HCT116 (cell line): ENCODE measurements at regions not wholly inside any gene's neighbourhood (a gene's known extent, or its start where the extent isn't known, plus 50 kb on each side); places are given as distances from the start of the nearest gene placed in this dataset.

Experiments
- ATAC-seq: fragments of 200-7000 bp; cut with Tn5 transposase; 2 replicates; pipeline ENCODE4 v1.9.1; 2020; ENCODE audit warnings: mild to moderate bottlenecking, moderate library complexity
- BruUV-seq: library from RNA; stranded (reverse); fragments of 400-500 nt; replicated peaks from 2 replicates; lab custom pipeline; 2021; lab: Mats Ljungman, UMichigan
- CTCF ChIA-PET: fragments of 300-600 bp; sonication (Branson Sonifier 250); formaldehyde crosslinking; loops from one replicate; lab custom pipeline; 2021; ENCODE audit warnings: antibody characterized with exemption; lab: Charles Lee
- POLR2A ChIA-PET: fragments of 300-600, 350-600 bp; sonication (Branson Sonifier 250); formaldehyde crosslinking; loops from one replicate; lab custom pipeline; 2021; ENCODE audit warnings: antibody characterized with exemption; lab: Charles Lee
- RAD21 ChIA-PET, 2 experiments: fragments of 300-600 bp; sonication (Branson Sonifier 250); formaldehyde crosslinking; loops; one replicate each; lab custom pipeline; 2023; ENCODE audit warnings: low total read pairs in 2 of 2; ENCODE audit not compliant: uncharacterized antibody in 2 of 2, unreplicated experiment in 2 of 2, low non-redundant PET in 1 of 2; lab: Charles Lee
- DNase-seq: peaks from one replicate; pipeline ENCODE4 v3.0.0-alpha.2; 2010; ENCODE audit warnings: low read depth, low spot score
- H2AFZ ChIP-seq: fragments of 200-600 bp; shearing (Covaris generic), sonication (generic); 2 replicates; pipeline ENCODE4 v1.6.1; 2017; ENCODE audit warnings: low read depth, mixed run types, mixed read lengths, antibody characterized with exemption, low read length; ENCODE audit not compliant: poor library complexity, severe bottlenecking
- H3K27ac ChIP-seq: 2 replicates; pipeline ENCODE4 v1.5.1; 2012; ENCODE audit warnings: low read depth, low read length
- H3K27me3 ChIP-seq: fragments of 200-600 bp; sonication (generic); 2 replicates; pipeline ENCODE4 v1.6.1; 2016; ENCODE audit warnings: mixed run types, low read length, mixed read lengths; ENCODE audit not compliant: insufficient read depth
- H3K36me3 ChIP-seq, 2 experiments: fragments of 200-500 bp in 1 of 2; fragments of 200-600 bp in 1 of 2; sonication (Bioruptor generic) in 1 of 2; sonication (generic) in 1 of 2; 2 replicates each; pipeline versions ENCODE4 v1.5.1 to v1.6.1; 2014 to 2016; ENCODE audit warnings: low read length in 2 of 2, inconsistent platforms in 1 of 2, mixed read lengths in 1 of 2, mixed run types in 1 of 2; ENCODE audit not compliant: insufficient read depth in 2 of 2, control insufficient read depth in 1 of 2
- H3K4me1 ChIP-seq, 2 experiments: fragments of 200-600 bp in 1 of 2; sonication (generic) in 1 of 2; 2 replicates each; pipeline versions ENCODE4 v1.5.1 to v1.6.1; 2012 to 2017; ENCODE audit warnings: low read length in 2 of 2, inconsistent platforms in 1 of 2, mild to moderate bottlenecking in 1 of 2, mixed read lengths in 1 of 2, mixed run types in 1 of 2, moderate library complexity in 1 of 2; ENCODE audit not compliant: insufficient read depth in 2 of 2, control insufficient read depth in 1 of 2
- H3K4me2 ChIP-seq: fragments of 200-600 bp; sonication (generic); 2 replicates; pipeline ENCODE4 v1.6.1; 2017; ENCODE audit warnings: mixed run types, low read length, mixed read lengths
- H3K4me3 ChIP-seq, 2 experiments: fragments of 200-600 bp in 1 of 2; sonication (generic) in 1 of 2; replicated peaks in 1 of 2; 2 replicates each; pipeline ENCODE4 v1.5.1; 2011 to 2016; ENCODE audit warnings: low read length in 2 of 2, control low read depth in 1 of 2, low read depth in 1 of 2, mild to moderate bottlenecking in 1 of 2, mixed read lengths in 1 of 2, mixed run types in 1 of 2
- H3K79me2 ChIP-seq: fragments of 200-600 bp; sonication (generic); 2 replicates; pipeline ENCODE4 v1.6.1; 2017; ENCODE audit warnings: mild to moderate bottlenecking, mixed run types, low read length, moderate library complexity, mixed read lengths; ENCODE audit not compliant: insufficient read depth
- H3K9ac ChIP-seq: fragments of 200-600 bp; sonication (generic); 2 replicates; pipeline ENCODE4 v1.6.1; 2016; ENCODE audit warnings: low read length, mixed read lengths
- H3K9me2 ChIP-seq: fragments of 200-600 bp; sonication (generic), shearing (Covaris generic); 2 replicates; pipeline ENCODE4 v1.6.1; 2017; ENCODE audit warnings: mixed run types, mild to moderate bottlenecking, moderate library complexity; ENCODE audit not compliant: insufficient read depth
- H3K9me3 ChIP-seq, 2 experiments: fragments of 200-500 bp in 1 of 2; fragments of 200-600 bp in 1 of 2; sonication (Bioruptor generic) in 1 of 2; sonication (generic) in 1 of 2; 2 replicates each; pipeline ENCODE4 v1.6.1; 2014 to 2017; ENCODE audit warnings: low read length in 2 of 2, mixed read lengths in 2 of 2, inconsistent platforms in 1 of 2, low read depth in 1 of 2, mild to moderate bottlenecking in 1 of 2, mixed run types in 1 of 2, moderate library complexity in 1 of 2; ENCODE audit not compliant: control insufficient read depth in 1 of 2, insufficient read depth in 1 of 2
- H4K20me1 ChIP-seq: fragments of 200-600 bp; sonication (generic), shearing (Covaris generic); 2 replicates; pipeline ENCODE4 v1.6.1; 2017; ENCODE audit warnings: mixed run types, mild to moderate bottlenecking, moderate library complexity; ENCODE audit not compliant: insufficient read depth
- CBX3 ChIP-seq: IDR thresholded peaks from 2 replicates; pipeline ENCODE4 v1.6.1; 2012; ENCODE audit warnings: low read depth
- CEBPB ChIP-seq: IDR thresholded peaks from 2 replicates; pipeline ENCODE4 v1.6.1; 2012; ENCODE audit warnings: low read depth
- EZH2 ChIP-seq: fragments of 200-600 bp; sonication (generic); IDR thresholded peaks from 2 replicates; pipeline ENCODE4 v1.6.1; 2017; ENCODE audit warnings: antibody characterized with exemption, mixed run types
- JUND ChIP-seq: IDR thresholded peaks from 2 replicates; pipeline ENCODE4 v1.6.1; 2012
- RAD21 ChIP-seq: IDR thresholded peaks from 2 replicates; pipeline ENCODE4 v1.6.1; 2012; ENCODE audit warnings: low read depth, mild to moderate bottlenecking
- SIN3A ChIP-seq: IDR thresholded peaks from 2 replicates; pipeline ENCODE4 v1.6.1; 2012; ENCODE audit warnings: low read depth
- SP1 ChIP-seq: IDR thresholded peaks from 2 replicates; pipeline ENCODE4 v1.6.1; 2012; ENCODE audit warnings: low read depth
- SRF ChIP-seq: IDR thresholded peaks from 2 replicates; pipeline ENCODE4 v1.6.1; 2012; ENCODE audit warnings: low read depth
- YY1 ChIP-seq: IDR thresholded peaks from 2 replicates; pipeline ENCODE4 v1.6.1; 2011; ENCODE audit warnings: low read length, low read depth, moderate library complexity, mild to moderate bottlenecking; ENCODE audit not compliant: insufficient replicate concordance; ENCODE audit errors: extremely low read depth
- ZFX ChIP-seq: fragments of 450-650 bp; IDR thresholded peaks from 2 replicates; pipeline ENCODE4 v1.6.1; 2017
- intact Hi-C: fragments of 100-400 bp; cut with micrococcal nuclease; formaldehyde crosslinking; loops from 2 replicates; pipeline ENCODE4 v1.10.0; 2022
- TF ChIP-seq, protein P1 (sequence below): IDR thresholded peaks from 2 replicates; pipeline ENCODE4 v1.6.1; 2011; ENCODE audit warnings: mild to moderate bottlenecking, low read length, moderate library complexity; ENCODE audit not compliant: insufficient replicate concordance; ENCODE audit errors: extremely low read depth
- TF ChIP-seq, protein P2 (sequence below), 3 experiments: fragments of 200-600 bp in 1 of 3; sonication (generic) in 1 of 3; IDR thresholded peaks in 2 of 3; conservative IDR thresholded peaks in 1 of 3; 2 replicates each; pipeline ENCODE4 v1.5.1; 2012 to 2017; ENCODE audit warnings: low read depth in 2 of 3, low read length in 2 of 3, antibody characterized with exemption in 1 of 3, borderline replicate concordance in 1 of 3, control low read depth in 1 of 3, mild to moderate bottlenecking in 1 of 3, mixed read lengths in 1 of 3, mixed run types in 1 of 3, moderate library complexity in 1 of 3; ENCODE audit not compliant: insufficient read depth in 1 of 3

DNA sequence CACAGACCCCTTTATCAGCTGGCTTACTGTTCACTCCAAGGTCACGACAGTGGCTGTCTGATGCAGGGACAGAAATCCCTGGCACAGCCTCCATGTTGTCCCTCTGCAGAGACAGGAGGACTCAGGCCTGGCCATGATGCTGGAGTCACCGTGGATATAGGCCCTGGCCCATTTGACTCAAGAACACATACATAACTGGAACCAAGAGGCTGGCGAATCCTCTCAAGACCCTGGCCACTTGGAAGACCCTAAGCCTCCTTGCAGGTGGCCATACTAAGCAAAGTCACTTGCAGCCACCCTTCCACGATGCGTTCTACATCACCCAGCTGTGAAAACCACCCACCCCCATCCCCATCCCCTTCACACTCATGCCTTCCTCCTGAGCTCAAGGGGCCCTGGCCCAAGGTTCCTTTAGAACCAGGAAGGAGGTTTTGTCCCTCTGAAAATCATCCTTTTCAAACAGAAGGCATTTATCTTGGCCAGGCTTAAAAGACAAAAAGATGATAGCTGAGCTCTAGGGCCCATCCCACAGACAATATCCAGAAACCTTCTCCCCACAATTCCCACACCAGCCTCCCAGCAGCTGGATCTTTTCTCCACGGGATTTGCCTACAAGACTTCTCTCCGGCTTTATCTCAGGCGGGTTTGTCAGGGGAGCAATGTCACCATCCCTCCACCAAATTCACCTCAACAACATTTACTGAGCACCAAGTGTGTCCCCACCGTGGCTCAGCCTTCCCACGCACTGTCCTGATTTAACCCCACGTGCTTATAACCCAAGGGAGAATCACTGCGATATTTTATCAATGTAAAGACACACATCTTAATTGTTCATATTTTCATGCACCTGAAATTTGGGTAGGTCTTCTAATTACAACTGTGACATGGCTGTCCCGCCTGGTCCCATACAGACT lies 123.4 kb upstream of the SERPIND1 start:
- H3K36me3 ChIP-seq = no peaks in the 10 kb centered on the region
- CTCF ChIA-PET = no interaction called here

DNA sequence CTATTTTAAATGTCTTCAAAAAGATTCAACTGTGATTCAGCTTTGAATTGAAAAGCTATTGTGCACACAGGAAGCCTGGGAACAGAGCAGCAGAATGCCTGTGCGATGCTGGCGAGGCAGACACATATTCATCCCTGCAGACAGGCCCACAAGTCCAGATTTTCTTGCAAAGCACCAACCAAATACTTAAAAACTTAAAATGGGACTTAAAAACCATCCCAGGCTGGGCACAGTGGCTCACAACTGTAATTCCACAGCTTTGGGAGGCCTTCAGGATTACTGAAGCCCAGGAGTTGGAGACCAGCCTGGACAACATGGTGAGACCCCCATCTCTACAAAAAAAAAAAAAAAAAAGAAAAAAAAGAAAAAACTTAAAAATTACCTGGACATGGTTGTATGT lies 122.6 kb upstream of the SERPIND1 start:
- ATAC-seq (no peak), DNase-seq (no peak)
- Histone ChIP-seq H3K9ac (no peak overlapping the region), H3K4me3 (no peak overlapping the region), H4K20me1 (no peaks in the 10 kb centered on the region), H3K9me2 (no peaks in the 10 kb centered on the region), H2AFZ (no peak overlapping the region), H3K36me3 (no peaks in the 10 kb centered on the region), H3K4me1 (no peaks in the 10 kb centered on the region), H3K79me2 (no peaks in the 10 kb centered on the region), H3K9me3 (no peaks in the 10 kb centered on the region), H3K27ac (no peak overlapping the region), H3K27me3 (no peaks in the 10 kb centered on the region), H3K4me2 (no peak overlapping the region)
- ChIA-PET CTCF (no interaction called here), RAD21 (no interaction called here), POLR2A (no interaction called here)
- BruUV-seq = no TSS peak
- intact Hi-C loops = no loop called here
- TF ChIP-seq CBX3 (no peak), EZH2 (no peak), JUND (no peak), CEBPB (no peak), YY1 (no peak), RAD21 (no peak), SP1 (no peak)
- TF ChIP-seq, protein P1, sequence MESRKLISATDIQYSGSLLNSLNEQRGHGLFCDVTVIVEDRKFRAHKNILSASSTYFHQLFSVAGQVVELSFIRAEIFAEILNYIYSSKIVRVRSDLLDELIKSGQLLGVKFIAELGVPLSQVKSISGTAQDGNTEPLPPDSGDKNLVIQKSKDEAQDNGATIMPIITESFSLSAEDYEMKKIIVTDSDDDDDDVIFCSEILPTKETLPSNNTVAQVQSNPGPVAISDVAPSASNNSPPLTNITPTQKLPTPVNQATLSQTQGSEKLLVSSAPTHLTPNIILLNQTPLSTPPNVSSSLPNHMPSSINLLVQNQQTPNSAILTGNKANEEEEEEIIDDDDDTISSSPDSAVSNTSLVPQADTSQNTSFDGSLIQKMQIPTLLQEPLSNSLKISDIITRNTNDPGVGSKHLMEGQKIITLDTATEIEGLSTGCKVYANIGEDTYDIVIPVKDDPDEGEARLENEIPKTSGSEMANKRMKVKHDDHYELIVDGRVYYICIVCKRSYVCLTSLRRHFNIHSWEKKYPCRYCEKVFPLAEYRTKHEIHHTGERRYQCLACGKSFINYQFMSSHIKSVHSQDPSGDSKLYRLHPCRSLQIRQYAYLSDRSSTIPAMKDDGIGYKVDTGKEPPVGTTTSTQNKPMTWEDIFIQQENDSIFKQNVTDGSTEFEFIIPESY = no peak
- TF ChIP-seq, protein P2, sequence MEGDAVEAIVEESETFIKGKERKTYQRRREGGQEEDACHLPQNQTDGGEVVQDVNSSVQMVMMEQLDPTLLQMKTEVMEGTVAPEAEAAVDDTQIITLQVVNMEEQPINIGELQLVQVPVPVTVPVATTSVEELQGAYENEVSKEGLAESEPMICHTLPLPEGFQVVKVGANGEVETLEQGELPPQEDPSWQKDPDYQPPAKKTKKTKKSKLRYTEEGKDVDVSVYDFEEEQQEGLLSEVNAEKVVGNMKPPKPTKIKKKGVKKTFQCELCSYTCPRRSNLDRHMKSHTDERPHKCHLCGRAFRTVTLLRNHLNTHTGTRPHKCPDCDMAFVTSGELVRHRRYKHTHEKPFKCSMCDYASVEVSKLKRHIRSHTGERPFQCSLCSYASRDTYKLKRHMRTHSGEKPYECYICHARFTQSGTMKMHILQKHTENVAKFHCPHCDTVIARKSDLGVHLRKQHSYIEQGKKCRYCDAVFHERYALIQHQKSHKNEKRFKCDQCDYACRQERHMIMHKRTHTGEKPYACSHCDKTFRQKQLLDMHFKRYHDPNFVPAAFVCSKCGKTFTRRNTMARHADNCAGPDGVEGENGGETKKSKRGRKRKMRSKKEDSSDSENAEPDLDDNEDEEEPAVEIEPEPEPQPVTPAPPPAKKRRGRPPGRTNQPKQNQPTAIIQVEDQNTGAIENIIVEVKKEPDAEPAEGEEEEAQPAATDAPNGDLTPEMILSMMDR (IDR thresholded peaks at IDR 0.05 in 2 of 3, conservative IDR thresholded peaks at IDR 0.05 in 1 of 3; ENCODE audit: borderline replicate concordance in 1 of 3, insufficient read depth in 1 of 3, low read depth in 2 of 3, low read length in 2 of 3) = no peak

More for the DNA sequence above, 123.4 kb upstream of the SERPIND1 start:
- no peak overlapping the region for H2AFZ ChIP-seq
- RAD21 ChIA-PET = no interaction called here
- no peaks in the 10 kb centered on the region for H4K20me1 ChIP-seq
- DNase-seq (no peak), ATAC-seq (no peak)
- no peak overlapping the region for H3K4me2 ChIP-seq
- no peaks in the 10 kb centered on the region for H3K9me3 ChIP-seq
- H3K27ac ChIP-seq = no peak overlapping the region
- POLR2A ChIA-PET = no interaction called here
- no peaks in the 10 kb centered on the region for H3K79me2 ChIP-seq
- TF ChIP-seq SRF (no peak), YY1 (no peak), SIN3A (no peak), RAD21 (no peak), ZFX (no peak)
- TF ChIP-seq, protein P1 = no peak
- no peaks in the 10 kb centered on the region for H3K4me1 ChIP-seq
- no TSS peak for BruUV-seq
- H3K9ac ChIP-seq = no peak overlapping the region
- H3K27me3 ChIP-seq = no peaks in the 10 kb centered on the region
- H3K9me2 ChIP-seq = no peaks in the 10 kb centered on the region
- intact Hi-C loops = no loop called here
- H3K4me3 ChIP-seq = no peak overlapping the region
